ENCODE measurements at regions not wholly inside any gene's neighbourhood (a gene's known extent, or its start where the extent isn't known, plus 50 kb on each side); places are given as distances from the start of the nearest gene placed in this dataset.

DNA sequence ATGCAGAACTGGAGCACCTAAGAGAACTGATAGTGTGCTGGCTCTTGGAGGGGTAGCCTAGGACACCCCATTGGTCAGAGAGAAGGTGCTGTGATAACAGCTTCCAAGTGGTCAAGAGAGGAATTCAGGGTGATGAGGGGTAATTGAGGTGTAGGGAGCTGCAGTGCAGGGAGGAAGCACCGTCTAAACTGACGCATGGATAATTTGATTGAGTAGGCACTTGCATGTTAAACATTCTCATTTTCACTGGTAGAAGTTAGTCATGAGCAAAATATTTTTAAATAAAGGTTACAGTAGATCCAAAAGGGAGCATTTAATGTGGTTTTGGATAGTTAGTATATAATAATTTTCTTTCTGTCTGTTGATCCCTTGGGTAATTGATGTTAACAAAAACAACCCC lies 155.1 kb upstream of the TCF4 start:
- Histone ChIP-seq H3K4me1 (ENCODE audit: insufficient read depth, low read length) (no peaks in the 10 kb centered on the region), H2BK20ac (ENCODE audit: low read depth, low read length, poor library complexity, severe bottlenecking) (no peak overlapping the region), H3K56ac (ENCODE audit: insufficient read length, low read depth, low read length) (no peak overlapping the region), H4K5ac (ENCODE audit: insufficient read length, low read depth, low read length) (no peak overlapping the region), H3K9ac (ENCODE audit: extremely low read depth, insufficient read length, low read length) (no peak overlapping the region), H3K18ac (ENCODE audit: insufficient read length, low read depth, low read length) (no peak overlapping the region), H4K20me1 (ENCODE audit: control insufficient read depth, insufficient read depth, insufficient read length) (no peaks in the 10 kb centered on the region), H3K9me3 (ENCODE audit: control insufficient read depth, low read depth, low read length) (no peaks in the 10 kb centered on the region), H4K8ac (replicated peaks; ENCODE audit: insufficient read length, low read depth, low read length) (no peak overlapping the region), H3K23ac (ENCODE audit: insufficient read length, low read depth, low read length) (no peak overlapping the region), H3T11ph (ENCODE audit: low read length) (no peak overlapping the region), H3K27ac (ENCODE audit: insufficient read length, low read depth, low read length) (no peak overlapping the region), H3K23me2 (ENCODE audit: insufficient read length, low read depth, low read length, poor library complexity, severe bottlenecking) (no peaks in the 10 kb centered on the region), H4K91ac (ENCODE audit: insufficient read length, low read depth, low read length) (no peak overlapping the region), H3K4me2 (ENCODE audit: insufficient read depth, insufficient read length, low read length) (no peak overlapping the region), H3K79me2 (ENCODE audit: insufficient read depth, low read length) (no peaks in the 10 kb centered on the region), H2AK5ac (ENCODE audit: insufficient read length, low read length) (no peak overlapping the region), H3K79me1 (ENCODE audit: insufficient read depth, low read depth, low read length, poor library complexity, severe bottlenecking) (no peaks in the 10 kb centered on the region), H2AFZ (ENCODE audit: low read length) (no peak overlapping the region), H2BK15ac (ENCODE audit: low read depth, low read length) (no peak overlapping the region), H2BK5ac (ENCODE audit: insufficient read length, low read length) (no peak overlapping the region), H2BK120ac (ENCODE audit: low read depth, low read length, poor library complexity, severe bottlenecking) (no peak overlapping the region), H3K27me3 (ENCODE audit: insufficient read depth, low read length) (no peaks in the 10 kb centered on the region), H2BK12ac (ENCODE audit: insufficient read length, low read depth, low read length) (no peak overlapping the region), H3K4ac (ENCODE audit: low read depth, low read length) (no peak overlapping the region), H3K14ac (ENCODE audit: insufficient read depth, low read length) (no peak overlapping the region)
- TF ChIP-seq, protein P1, sequence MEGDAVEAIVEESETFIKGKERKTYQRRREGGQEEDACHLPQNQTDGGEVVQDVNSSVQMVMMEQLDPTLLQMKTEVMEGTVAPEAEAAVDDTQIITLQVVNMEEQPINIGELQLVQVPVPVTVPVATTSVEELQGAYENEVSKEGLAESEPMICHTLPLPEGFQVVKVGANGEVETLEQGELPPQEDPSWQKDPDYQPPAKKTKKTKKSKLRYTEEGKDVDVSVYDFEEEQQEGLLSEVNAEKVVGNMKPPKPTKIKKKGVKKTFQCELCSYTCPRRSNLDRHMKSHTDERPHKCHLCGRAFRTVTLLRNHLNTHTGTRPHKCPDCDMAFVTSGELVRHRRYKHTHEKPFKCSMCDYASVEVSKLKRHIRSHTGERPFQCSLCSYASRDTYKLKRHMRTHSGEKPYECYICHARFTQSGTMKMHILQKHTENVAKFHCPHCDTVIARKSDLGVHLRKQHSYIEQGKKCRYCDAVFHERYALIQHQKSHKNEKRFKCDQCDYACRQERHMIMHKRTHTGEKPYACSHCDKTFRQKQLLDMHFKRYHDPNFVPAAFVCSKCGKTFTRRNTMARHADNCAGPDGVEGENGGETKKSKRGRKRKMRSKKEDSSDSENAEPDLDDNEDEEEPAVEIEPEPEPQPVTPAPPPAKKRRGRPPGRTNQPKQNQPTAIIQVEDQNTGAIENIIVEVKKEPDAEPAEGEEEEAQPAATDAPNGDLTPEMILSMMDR (conservative IDR thresholded peaks at IDR 0.05), result no peak
- H3K27ac Mint-ChIP-seq, result peak overlapping the region in 1 of 3 experiments; percentile 62; a peak in 1 of 7 replicates
- no CpG with 5 or more reads among the region's 2 CpGs for WGBS (ENCODE audit: extremely low coverage, insufficient read length, low lambda C conversion rate)
- DNase-seq, result no peak
- peaks cover 8 to 10% of the 10 kb centered on the region in 2 experiments for H3K4me1 Mint-ChIP-seq
- no peaks in the 10 kb centered on the region for H3K9me3 Mint-ChIP-seq
- no peaks in the 10 kb centered on the region for H3K36me3 Mint-ChIP-seq (ENCODE audit: insufficient read depth in 1 of 3, low read depth in 3 of 3)
- H3K4me3 Mint-ChIP-seq, result no peak overlapping the region; a peak in 1 of 5 replicates
- H3K27me3 Mint-ChIP-seq (ENCODE audit: low read depth), result no peaks in the 10 kb centered on the region
